Keratinocyte (primary cell): ENCODE measurements at regions not wholly inside any gene's neighbourhood (a gene's known extent, or its start where the extent isn't known, plus 50 kb on each side); places are given as distances from the start of the nearest gene placed in this dataset.

Experiments
- DNase-seq: peaks from one replicate; pipeline ENCODE4 v3.0.0-alpha.2; 2011; ENCODE audit warnings: low read depth, missing footprints, low spot score
- FAIRE-seq: peaks from 2 replicates; lab custom pipeline; 2011; peaks lifted over from hg19 to GRCh38; lab: Jason Lieb, UNC
- H2AFZ ChIP-seq: 2 replicates; pipeline ENCODE4 v1.6.0; 2012; ENCODE audit warnings: low read length, control low read depth, inconsistent platforms; ENCODE audit not compliant: control insufficient read depth
- H3K27ac ChIP-seq: 2 replicates; pipeline ENCODE4 v1.5.1; 2011; ENCODE audit warnings: low read length; ENCODE audit not compliant: control insufficient read depth, insufficient read depth
- H3K27me3 ChIP-seq: 3 replicates; pipeline ENCODE4 v1.6.0; 2011; ENCODE audit warnings: low read length; ENCODE audit not compliant: control insufficient read depth, insufficient read depth; ENCODE audit errors: extremely low read depth
- H3K36me3 ChIP-seq, 2 experiments: 2 replicates in 1 of 2; 3 replicates in 1 of 2; pipeline ENCODE4 v1.5.1; 2011; ENCODE audit warnings: low read length in 2 of 2, mild to moderate bottlenecking in 1 of 2; ENCODE audit not compliant: control insufficient read depth in 2 of 2, insufficient read depth in 2 of 2; ENCODE audit errors: extremely low read depth in 1 of 2
- H3K4me1 ChIP-seq: 3 replicates; pipeline ENCODE4 v1.5.1; 2011; ENCODE audit warnings: low read length; ENCODE audit not compliant: control insufficient read depth, insufficient read depth; ENCODE audit errors: extremely low read depth
- H3K4me2 ChIP-seq: 3 replicates; pipeline ENCODE4 v1.6.0; 2011; ENCODE audit warnings: low read depth, low read length; ENCODE audit not compliant: control insufficient read depth, insufficient read depth; ENCODE audit errors: extremely low read depth
- H3K4me3 ChIP-seq, 3 experiments: fragments of 200-600 bp in 1 of 3; sonication (generic) in 1 of 3; 2 replicates in 2 of 3; 3 replicates in 1 of 3; pipeline ENCODE4 v1.5.1; 2011 to 2016; ENCODE audit warnings: low read length in 3 of 3, mild to moderate bottlenecking in 3 of 3, control low read depth in 2 of 3, inconsistent platforms in 1 of 3, low read depth in 1 of 3, mixed read lengths in 1 of 3, mixed run types in 1 of 3, moderate library complexity in 1 of 3; ENCODE audit not compliant: control insufficient read depth in 2 of 3, insufficient read depth in 2 of 3; ENCODE audit errors: extremely low read depth in 1 of 3
- H3K79me2 ChIP-seq: 2 replicates; pipeline ENCODE4 v1.6.0; 2012; ENCODE audit warnings: low read length; ENCODE audit not compliant: control insufficient read depth, insufficient read depth
- H3K9ac ChIP-seq: 3 replicates; pipeline ENCODE4 v1.6.0; 2011; ENCODE audit warnings: low read length; ENCODE audit not compliant: control insufficient read depth, insufficient read depth; ENCODE audit errors: extremely low read depth
- H3K9me1 ChIP-seq: 3 replicates; pipeline ENCODE4 v1.6.0; 2011; ENCODE audit warnings: low read length; ENCODE audit not compliant: control insufficient read depth, insufficient read depth; ENCODE audit errors: extremely low read depth
- H3K9me3 ChIP-seq: 2 replicates; pipeline ENCODE4 v1.5.1; 2012; ENCODE audit warnings: low read depth, low read length; ENCODE audit not compliant: control insufficient read depth
- H4K20me1 ChIP-seq: 3 replicates; pipeline ENCODE4 v1.6.0; 2011; ENCODE audit warnings: low read length; ENCODE audit not compliant: control insufficient read depth, insufficient read depth; ENCODE audit errors: extremely low read depth
- CTCF ChIP-seq, 3 experiments: IDR thresholded peaks in 1 of 3; conservative IDR thresholded peaks in 1 of 3; optimal IDR thresholded peaks in 1 of 3; 2 replicates in 2 of 3; 3 replicates in 1 of 3; pipeline versions ENCODE3 to v1.5.1; 2011; ENCODE audit warnings: low read length in 3 of 3, mild to moderate bottlenecking in 3 of 3, moderate library complexity in 2 of 3, control low read depth in 1 of 3, inconsistent platforms in 1 of 3; ENCODE audit not compliant: insufficient read depth in 2 of 3; ENCODE audit errors: extremely low read depth in 1 of 3
- EZH2 ChIP-seq: IDR thresholded peaks from one replicate; pipeline ENCODE4 v1.6.1; 2012; ENCODE audit warnings: inconsistent platforms, mild to moderate bottlenecking, low read length, moderate library complexity
- dilution Hi-C: fragments of 300-500 bp; cut with MboI; formaldehyde crosslinking; loops from one replicate; pipeline ENCODE4 v1.7.0; 2020; ENCODE audit warnings: low sequenced_read_pairs; ENCODE audit not compliant: extremely low pct_ligation_motif_present

GRCh38 chr3:191761906-191762305, 300.9 kb downstream of the PYDC2 start:
- H3K4me1 ChIP-seq: peaks cover 8% of the 10 kb centered on the region
- no peak overlapping the region for H3K27ac ChIP-seq
- dilution Hi-C loops: no loop called here
- H3K4me3 ChIP-seq: no peak overlapping the region
- H3K79me2 ChIP-seq: no peaks in the 10 kb centered on the region
- no peaks in the 10 kb centered on the region for H3K9me3 ChIP-seq
- H4K20me1 ChIP-seq: no peaks in the 10 kb centered on the region
- FAIRE-seq (no peak), DNase-seq (no peak)
- TF ChIP-seq EZH2 (no peak), CTCF (optimal IDR thresholded peaks at IDR 0.05 in 1 of 3, IDR thresholded peaks at IDR 0.05 in 1 of 3, conservative IDR thresholded peaks at IDR 0.05 in 1 of 3; ENCODE audit: extremely low read depth in 1 of 3, insufficient read depth in 2 of 3, low read length in 3 of 3) (no peak)
- H3K4me2 ChIP-seq: no peak overlapping the region
- H2AFZ ChIP-seq: peak overlapping the region; percentile 45
- H3K36me3 ChIP-seq: no peaks in the 10 kb centered on the region
- no peaks in the 10 kb centered on the region for H3K9me1 ChIP-seq
- no peak overlapping the region for H3K9ac ChIP-seq
- no peaks in the 10 kb centered on the region for H3K27me3 ChIP-seq

- Histone ChIP-seq H3K9me1 (no peaks in the 10 kb centered on the region), H3K4me2 (no peak overlapping the region), H3K9me3 (no peaks in the 10 kb centered on the region), H3K4me1 (peaks cover 8% of the 10 kb centered on the region), H4K20me1 (no peaks in the 10 kb centered on the region), H3K79me2 (no peaks in the 10 kb centered on the region), H3K9ac (no peak overlapping the region), H3K27me3 (no peaks in the 10 kb centered on the region), H3K4me3 (no peak overlapping the region), H2AFZ (peak overlapping the region; percentile 37), H3K36me3 (no peaks in the 10 kb centered on the region), H3K27ac (no peak overlapping the region)
- DNase-seq (no peak), FAIRE-seq (peak; percentile 71)
- TF ChIP-seq CTCF (optimal IDR thresholded peaks at IDR 0.05 in 1 of 3, IDR thresholded peaks at IDR 0.05 in 1 of 3, conservative IDR thresholded peaks at IDR 0.05 in 1 of 3; ENCODE audit: extremely low read depth in 1 of 3, insufficient read depth in 2 of 3, low read length in 3 of 3): no peak
- TF ChIP-seq EZH2: no peak
- dilution Hi-C loops: no loop called here
These were observed 301.5 kb downstream of the PYDC2 start for GRCh38 chr3:191762323-191762960.
